HCT116 (cell line): ENCODE measurements at regions not wholly inside any gene's neighbourhood (a gene's known extent, or its start where the extent isn't known, plus 50 kb on each side); places are given as distances from the start of the nearest gene placed in this dataset.

ENCODE experiments used
- CBX3 ChIP-seq: IDR thresholded peaks from 2 replicates; pipeline ENCODE4 v1.6.1; 2012; ENCODE audit warnings: low read depth
- POLR2AphosphoS5 ChIP-seq: IDR thresholded peaks from 2 replicates; pipeline ENCODE4 v1.6.1; 2011; ENCODE audit warnings: mild to moderate bottlenecking, low read depth, low read length, moderate library complexity
- TF ChIP-seq, protein P1 (sequence below), 3 experiments: fragments of 200-600 bp in 1 of 3; sonication (generic) in 1 of 3; IDR thresholded peaks in 2 of 3; conservative IDR thresholded peaks in 1 of 3; 2 replicates each; pipeline ENCODE4 v1.5.1; 2012 to 2017; ENCODE audit warnings: low read depth in 2 of 3, low read length in 2 of 3, antibody characterized with exemption in 1 of 3, borderline replicate concordance in 1 of 3, control low read depth in 1 of 3, mild to moderate bottlenecking in 1 of 3, mixed read lengths in 1 of 3, mixed run types in 1 of 3, moderate library complexity in 1 of 3; ENCODE audit not compliant: insufficient read depth in 1 of 3
- TF ChIP-seq, protein P2 (sequence below): IDR thresholded peaks from 2 replicates; pipeline ENCODE4 v1.6.1; 2012; ENCODE audit warnings: low read depth
- TF ChIP-seq, protein P3 (sequence below): IDR thresholded peaks from 2 replicates; pipeline ENCODE4 v1.6.1; 2012

DNA sequence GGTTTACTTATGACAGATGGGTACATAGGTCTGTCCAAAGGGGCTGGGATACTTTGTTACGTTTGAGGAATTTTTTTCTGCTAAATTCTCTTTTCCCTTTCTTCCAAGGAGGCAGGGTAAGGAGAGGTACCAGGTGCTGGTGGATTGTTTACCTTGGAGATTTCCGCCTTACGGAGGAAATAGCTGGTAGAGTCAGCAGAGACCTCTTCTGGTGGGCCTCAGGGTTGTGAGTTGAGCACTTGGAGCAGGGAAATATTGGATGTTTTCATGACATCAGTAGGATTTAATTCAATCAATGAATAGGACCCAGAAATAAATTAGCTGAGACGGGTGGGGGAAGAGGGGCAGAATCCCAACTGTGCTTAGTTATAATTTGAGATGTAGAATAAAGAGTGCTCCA, 60.0 kb upstream of the TAF11L2 start:
- TF ChIP-seq, protein P1, sequence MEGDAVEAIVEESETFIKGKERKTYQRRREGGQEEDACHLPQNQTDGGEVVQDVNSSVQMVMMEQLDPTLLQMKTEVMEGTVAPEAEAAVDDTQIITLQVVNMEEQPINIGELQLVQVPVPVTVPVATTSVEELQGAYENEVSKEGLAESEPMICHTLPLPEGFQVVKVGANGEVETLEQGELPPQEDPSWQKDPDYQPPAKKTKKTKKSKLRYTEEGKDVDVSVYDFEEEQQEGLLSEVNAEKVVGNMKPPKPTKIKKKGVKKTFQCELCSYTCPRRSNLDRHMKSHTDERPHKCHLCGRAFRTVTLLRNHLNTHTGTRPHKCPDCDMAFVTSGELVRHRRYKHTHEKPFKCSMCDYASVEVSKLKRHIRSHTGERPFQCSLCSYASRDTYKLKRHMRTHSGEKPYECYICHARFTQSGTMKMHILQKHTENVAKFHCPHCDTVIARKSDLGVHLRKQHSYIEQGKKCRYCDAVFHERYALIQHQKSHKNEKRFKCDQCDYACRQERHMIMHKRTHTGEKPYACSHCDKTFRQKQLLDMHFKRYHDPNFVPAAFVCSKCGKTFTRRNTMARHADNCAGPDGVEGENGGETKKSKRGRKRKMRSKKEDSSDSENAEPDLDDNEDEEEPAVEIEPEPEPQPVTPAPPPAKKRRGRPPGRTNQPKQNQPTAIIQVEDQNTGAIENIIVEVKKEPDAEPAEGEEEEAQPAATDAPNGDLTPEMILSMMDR (IDR thresholded peaks at IDR 0.05 in 2 of 3, conservative IDR thresholded peaks at IDR 0.05 in 1 of 3; ENCODE audit: borderline replicate concordance in 1 of 3, insufficient read depth in 1 of 3, low read depth in 2 of 3, low read length in 2 of 3) = no peak
- TF ChIP-seq, protein P2, sequence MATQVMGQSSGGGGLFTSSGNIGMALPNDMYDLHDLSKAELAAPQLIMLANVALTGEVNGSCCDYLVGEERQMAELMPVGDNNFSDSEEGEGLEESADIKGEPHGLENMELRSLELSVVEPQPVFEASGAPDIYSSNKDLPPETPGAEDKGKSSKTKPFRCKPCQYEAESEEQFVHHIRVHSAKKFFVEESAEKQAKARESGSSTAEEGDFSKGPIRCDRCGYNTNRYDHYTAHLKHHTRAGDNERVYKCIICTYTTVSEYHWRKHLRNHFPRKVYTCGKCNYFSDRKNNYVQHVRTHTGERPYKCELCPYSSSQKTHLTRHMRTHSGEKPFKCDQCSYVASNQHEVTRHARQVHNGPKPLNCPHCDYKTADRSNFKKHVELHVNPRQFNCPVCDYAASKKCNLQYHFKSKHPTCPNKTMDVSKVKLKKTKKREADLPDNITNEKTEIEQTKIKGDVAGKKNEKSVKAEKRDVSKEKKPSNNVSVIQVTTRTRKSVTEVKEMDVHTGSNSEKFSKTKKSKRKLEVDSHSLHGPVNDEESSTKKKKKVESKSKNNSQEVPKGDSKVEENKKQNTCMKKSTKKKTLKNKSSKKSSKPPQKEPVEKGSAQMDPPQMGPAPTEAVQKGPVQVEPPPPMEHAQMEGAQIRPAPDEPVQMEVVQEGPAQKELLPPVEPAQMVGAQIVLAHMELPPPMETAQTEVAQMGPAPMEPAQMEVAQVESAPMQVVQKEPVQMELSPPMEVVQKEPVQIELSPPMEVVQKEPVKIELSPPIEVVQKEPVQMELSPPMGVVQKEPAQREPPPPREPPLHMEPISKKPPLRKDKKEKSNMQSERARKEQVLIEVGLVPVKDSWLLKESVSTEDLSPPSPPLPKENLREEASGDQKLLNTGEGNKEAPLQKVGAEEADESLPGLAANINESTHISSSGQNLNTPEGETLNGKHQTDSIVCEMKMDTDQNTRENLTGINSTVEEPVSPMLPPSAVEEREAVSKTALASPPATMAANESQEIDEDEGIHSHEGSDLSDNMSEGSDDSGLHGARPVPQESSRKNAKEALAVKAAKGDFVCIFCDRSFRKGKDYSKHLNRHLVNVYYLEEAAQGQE = no peak
- TF ChIP-seq, protein P3, sequence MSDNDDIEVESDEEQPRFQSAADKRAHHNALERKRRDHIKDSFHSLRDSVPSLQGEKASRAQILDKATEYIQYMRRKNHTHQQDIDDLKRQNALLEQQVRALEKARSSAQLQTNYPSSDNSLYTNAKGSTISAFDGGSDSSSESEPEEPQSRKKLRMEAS = no peak
- TF ChIP-seq CBX3 (no peak), POLR2AphosphoS5 (no peak)
